ENCODE measurements at regions not wholly inside any gene's neighbourhood (a gene's known extent, or its start where the extent isn't known, plus 50 kb on each side); places are given as distances from the start of the nearest gene placed in this dataset.

DNA sequence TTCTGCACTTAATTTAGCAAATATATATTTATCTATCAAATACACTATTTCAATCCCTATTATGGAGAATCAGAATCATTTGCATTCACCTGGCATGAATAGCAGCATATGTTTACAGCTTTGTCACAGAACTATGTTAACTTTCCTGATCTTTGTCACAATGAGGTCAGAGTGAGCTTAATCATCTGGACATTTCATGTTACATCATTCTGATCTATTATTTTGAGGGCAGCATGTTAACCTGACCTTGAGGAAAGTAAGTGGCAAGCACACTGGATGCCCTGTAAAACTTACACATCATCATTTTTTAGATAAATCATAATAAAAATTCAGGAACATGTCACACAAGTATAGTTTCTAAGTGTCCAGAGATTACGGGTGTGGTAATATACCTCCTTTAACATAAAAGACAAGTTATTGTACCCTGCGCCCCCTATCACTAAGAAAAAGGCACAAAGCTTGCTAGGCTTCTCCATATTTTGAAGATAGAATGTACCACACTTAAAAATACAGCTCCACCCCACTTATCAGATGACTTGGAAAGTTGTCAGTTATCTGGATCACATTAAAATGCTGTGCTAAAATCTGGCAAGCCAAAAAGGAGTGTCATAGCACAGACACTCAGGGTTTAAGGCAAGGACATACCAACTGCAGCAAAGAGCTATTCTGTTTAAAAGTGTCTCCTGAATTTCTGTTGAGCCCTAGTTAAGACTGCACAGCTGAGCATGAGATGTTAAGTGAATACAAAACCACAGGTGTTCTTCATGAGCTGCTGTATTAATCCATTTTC is 182.7 kb upstream of the FAT4 start:
- DNase-seq (no peak), ATAC-seq (no peak)
- Histone ChIP-seq H3K27ac (no peak overlapping the region), H3K27me3 (ENCODE audit: insufficient read depth in 3 of 3, low read length in 2 of 3) (peaks cover 0 to 2% (median 0%) of the 10 kb centered on the region in 3 donors), H3K9me3 (no peaks in the 10 kb centered on the region), H3K4me1 (no peaks in the 10 kb centered on the region), H3K4me3 (no peak overlapping the region), H3K36me3 (ENCODE audit: insufficient read depth in 1 of 2, low read depth in 1 of 2) (no peaks in the 10 kb centered on the region)
- intact Hi-C loops (cut with DNase I) = no loop called here
- TF ChIP-seq, protein P1, sequence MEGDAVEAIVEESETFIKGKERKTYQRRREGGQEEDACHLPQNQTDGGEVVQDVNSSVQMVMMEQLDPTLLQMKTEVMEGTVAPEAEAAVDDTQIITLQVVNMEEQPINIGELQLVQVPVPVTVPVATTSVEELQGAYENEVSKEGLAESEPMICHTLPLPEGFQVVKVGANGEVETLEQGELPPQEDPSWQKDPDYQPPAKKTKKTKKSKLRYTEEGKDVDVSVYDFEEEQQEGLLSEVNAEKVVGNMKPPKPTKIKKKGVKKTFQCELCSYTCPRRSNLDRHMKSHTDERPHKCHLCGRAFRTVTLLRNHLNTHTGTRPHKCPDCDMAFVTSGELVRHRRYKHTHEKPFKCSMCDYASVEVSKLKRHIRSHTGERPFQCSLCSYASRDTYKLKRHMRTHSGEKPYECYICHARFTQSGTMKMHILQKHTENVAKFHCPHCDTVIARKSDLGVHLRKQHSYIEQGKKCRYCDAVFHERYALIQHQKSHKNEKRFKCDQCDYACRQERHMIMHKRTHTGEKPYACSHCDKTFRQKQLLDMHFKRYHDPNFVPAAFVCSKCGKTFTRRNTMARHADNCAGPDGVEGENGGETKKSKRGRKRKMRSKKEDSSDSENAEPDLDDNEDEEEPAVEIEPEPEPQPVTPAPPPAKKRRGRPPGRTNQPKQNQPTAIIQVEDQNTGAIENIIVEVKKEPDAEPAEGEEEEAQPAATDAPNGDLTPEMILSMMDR (IDR thresholded peaks at IDR 0.05) = no peak
- 85 to 90% (median 90%) methylated on average over 2 of the region's 2 CpGs for WGBS, 3 donors

DNA sequence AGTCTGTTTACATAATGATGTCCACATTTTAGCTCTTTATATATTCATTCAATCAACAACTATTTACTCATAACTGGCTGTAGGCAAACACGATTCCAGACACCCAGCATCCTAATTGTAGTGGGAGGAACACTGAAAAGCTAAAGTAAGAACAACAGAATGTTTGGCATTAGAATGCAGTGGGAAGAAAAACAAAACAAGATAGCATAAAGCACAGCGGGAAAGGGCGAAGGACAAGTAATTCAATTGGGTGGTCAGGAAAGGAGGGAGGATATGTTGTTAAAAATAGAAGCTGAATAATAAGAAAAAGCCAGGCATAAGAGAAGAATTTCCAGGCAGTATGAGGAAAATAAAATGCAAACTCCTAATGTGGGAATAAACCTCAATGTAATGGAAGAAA is 189.5 kb upstream of the FAT4 start:
- WGBS, 3 donors = 22 to 27% (median 23%) methylated on average over 3 of the region's 3 CpGs
- no peak overlapping the region for H3K4me3 ChIP-seq
- H3K4me1 ChIP-seq = no peaks in the 10 kb centered on the region
- H3K36me3 ChIP-seq (ENCODE audit: insufficient read depth in 1 of 2, low read depth in 1 of 2) = no peaks in the 10 kb centered on the region
- ATAC-seq (no peak), DNase-seq (no peak)
- H3K9me3 ChIP-seq = no peaks in the 10 kb centered on the region
- intact Hi-C loops (cut with DNase I) = no loop called here
- no peaks in the 10 kb centered on the region for H3K27me3 ChIP-seq (ENCODE audit: insufficient read depth in 3 of 3, low read length in 2 of 3)
- TF ChIP-seq, protein P1 (IDR thresholded peaks at IDR 0.05) = no peak
- H3K27ac ChIP-seq = no peak overlapping the region

DNA sequence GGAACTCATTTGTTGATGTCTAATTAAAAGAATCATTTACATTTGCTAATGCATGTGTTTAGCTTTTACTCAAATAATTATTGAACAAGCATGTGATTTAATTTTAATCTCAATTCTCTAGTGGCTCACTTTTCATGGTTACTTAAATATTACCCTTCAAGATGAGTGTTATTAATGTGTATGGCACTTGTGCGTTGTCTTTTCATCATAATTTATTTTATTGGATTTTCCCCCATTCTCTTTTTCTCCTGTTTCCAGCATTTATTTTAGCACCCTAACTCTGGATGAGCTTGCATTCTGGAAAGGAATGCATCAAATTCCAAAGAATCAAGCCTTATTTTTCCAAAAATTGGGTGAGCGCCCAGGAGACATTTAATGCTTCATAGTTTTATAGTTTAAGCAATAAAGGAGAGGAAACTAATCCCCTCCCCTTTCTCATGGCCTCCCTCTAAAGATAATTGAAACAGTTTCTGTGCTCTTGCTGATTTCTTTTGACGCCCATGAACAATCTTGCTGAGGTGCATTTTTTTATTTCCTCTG is 191.1 kb upstream of the FAT4 start:
- H3K36me3 ChIP-seq (ENCODE audit: insufficient read depth in 1 of 2, low read depth in 1 of 2) = no peaks in the 10 kb centered on the region
- 34 to 56% (median 44%) methylated on average over 3 of the region's 3 CpGs for WGBS, 3 donors
- no peak overlapping the region for H3K27ac ChIP-seq
- TF ChIP-seq, protein P1 (IDR thresholded peaks at IDR 0.05) = no peak
- no peak for DNase-seq
- no peak for ATAC-seq
- no peaks in the 10 kb centered on the region for H3K9me3 ChIP-seq
- intact Hi-C loops (cut with DNase I) = no loop called here
- H3K27me3 ChIP-seq (ENCODE audit: insufficient read depth in 3 of 3, low read length in 2 of 3) = no peaks in the 10 kb centered on the region
- no peaks in the 10 kb centered on the region for H3K4me1 ChIP-seq
- H3K4me3 ChIP-seq = no peak overlapping the region

DNA sequence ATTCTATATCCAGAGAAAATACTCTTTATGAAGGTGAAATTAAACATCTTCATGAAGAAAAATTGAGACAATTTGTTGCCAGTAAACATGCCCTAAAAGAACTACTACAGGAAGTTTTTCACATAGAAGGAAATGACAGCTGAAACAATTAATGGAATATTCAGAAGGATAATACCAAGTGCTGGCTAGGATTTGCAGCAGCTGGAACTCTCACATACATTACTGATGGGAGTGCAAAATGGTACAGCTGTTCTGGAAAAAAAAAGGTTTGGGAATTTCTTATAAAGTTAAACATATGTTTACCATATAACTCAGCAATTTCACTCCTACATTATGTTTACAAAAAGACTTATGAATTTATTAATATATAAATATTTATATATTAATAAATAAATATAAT is 193.2 kb upstream of the FAT4 start:
- Histone ChIP-seq H3K4me1 (no peaks in the 10 kb centered on the region), H3K27me3 (ENCODE audit: insufficient read depth in 3 of 3, low read length in 2 of 3) (no peaks in the 10 kb centered on the region), H3K27ac (no peak overlapping the region), H3K4me3 (no peak overlapping the region), H3K36me3 (ENCODE audit: insufficient read depth in 1 of 2, low read depth in 1 of 2) (no peaks in the 10 kb centered on the region), H3K9me3 (no peaks in the 10 kb centered on the region)
- DNase-seq = no peak
- TF ChIP-seq, protein P1 (IDR thresholded peaks at IDR 0.05) = no peak
- no peak for ATAC-seq
- intact Hi-C loops (cut with DNase I) = no loop called here

DNA sequence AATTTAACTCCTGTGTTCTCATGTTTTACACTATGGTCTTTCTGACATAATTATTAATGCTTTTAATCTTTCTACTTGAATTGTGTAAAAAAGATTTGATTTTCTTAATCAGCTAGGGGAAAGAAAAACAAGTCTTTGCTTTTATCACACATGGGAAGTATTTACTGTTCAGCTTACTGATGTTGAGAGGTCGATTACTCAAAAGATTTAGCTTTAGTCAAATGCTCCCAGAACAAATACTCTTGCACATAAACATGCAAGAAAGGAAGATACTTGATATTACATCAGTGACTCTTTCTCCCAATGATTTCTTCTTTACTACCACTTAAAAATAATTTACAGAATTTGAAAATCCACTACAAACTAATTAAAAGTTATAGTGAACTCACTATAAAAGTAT is 198.3 kb upstream of the FAT4 start:
- Histone ChIP-seq H3K27ac (no peak overlapping the region), H3K27me3 (ENCODE audit: insufficient read depth in 3 of 3, low read length in 2 of 3) (no peaks in the 10 kb centered on the region), H3K9me3 (no peaks in the 10 kb centered on the region), H3K4me1 (no peaks in the 10 kb centered on the region), H3K36me3 (ENCODE audit: insufficient read depth in 1 of 2, low read depth in 1 of 2) (no peaks in the 10 kb centered on the region), H3K4me3 (no peak overlapping the region)
- TF ChIP-seq, protein P1 (IDR thresholded peaks at IDR 0.05) = no peak
- intact Hi-C loops (cut with DNase I) = no loop called here
- ATAC-seq = no peak
- WGBS, 3 donors = 75 to 86% (median 79%) methylated on average over 1 of the region's 1 CpG
- DNase-seq = no peak

Data from psoas muscle (tissue), 7 donors.